Brain microvascular endothelial cell (primary cell): ENCODE measurements at regions not wholly inside any gene's neighbourhood (a gene's known extent, or its start where the extent isn't known, plus 50 kb on each side); places are given as distances from the start of the nearest gene placed in this dataset.

Experiments
- DNase-seq: peaks from one replicate; pipeline ENCODE4 v3.0.0-alpha.2; 2020
- H3K27ac ChIP-seq: fragments of 250-450 bp; sonication (Bioruptor Pico); 2 replicates; pipeline ENCODE4 v1.5.1; 2020; ENCODE audit warnings: mild to moderate bottlenecking, moderate library complexity
- H3K27me3 ChIP-seq: fragments of 250-450 bp; sonication (Bioruptor Pico); replicated peaks from 2 replicates; pipeline ENCODE4 v1.5.1; 2020; ENCODE audit warnings: mild to moderate bottlenecking
- H3K36me3 ChIP-seq: fragments of 250-450 bp; sonication (Bioruptor Pico); replicated peaks from 2 replicates; pipeline ENCODE4 v1.5.1; 2020; ENCODE audit warnings: mild to moderate bottlenecking
- H3K4me3 ChIP-seq: 2 replicates; pipeline ENCODE4 v1.5.1; 2011; ENCODE audit warnings: low read depth, mild to moderate bottlenecking, control low read depth, low read length, moderate library complexity
- CTCF ChIP-seq: IDR thresholded peaks from 2 replicates; pipeline ENCODE4 v1.5.1; 2011; ENCODE audit warnings: low read depth, mild to moderate bottlenecking, moderate library complexity, low read length, control low read depth, inconsistent platforms; ENCODE audit errors: missing control alignments
- in situ Hi-C: cut with HindIII; loops from 2 replicates; pipeline ENCODE4 v1.10.0; 2017; ENCODE audit warnings: low sequenced_read_pairs, low pct_ligation_motif_present

GRCh38 chr10:59002011-59002410 is 174.4 kb upstream of the PHYHIPL start:
- Histone ChIP-seq H3K36me3 (no peaks in the 10 kb centered on the region), H3K27ac (no peak overlapping the region), H3K27me3 (no peaks in the 10 kb centered on the region), H3K4me3 (no peak overlapping the region)
- in situ Hi-C loops, result no loop called here
- no peak for DNase-seq
- TF ChIP-seq CTCF, result no peak

DNA sequence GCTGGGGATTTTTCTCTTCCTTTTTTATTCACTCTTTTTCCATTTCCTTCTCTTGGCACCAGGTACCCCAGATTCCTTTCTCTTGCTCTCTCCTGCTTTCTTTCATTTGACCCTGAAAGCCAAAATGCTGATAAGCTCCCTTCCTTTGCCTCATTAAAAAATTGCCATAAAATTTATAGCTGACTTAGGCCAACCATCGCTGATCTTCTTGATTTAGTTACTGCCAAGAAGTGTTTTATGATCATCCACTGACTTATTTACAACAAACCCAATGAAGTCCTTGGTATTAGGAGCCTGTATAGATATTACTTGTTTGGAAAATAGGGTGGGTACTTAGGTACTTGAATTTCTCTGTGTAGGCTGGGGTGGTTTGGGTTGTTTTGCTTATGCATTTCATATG is 173.2 kb upstream of the PHYHIPL start:
- Histone ChIP-seq H3K4me3 (no peak overlapping the region), H3K27me3 (no peaks in the 10 kb centered on the region), H3K36me3 (no peaks in the 10 kb centered on the region), H3K27ac (no peak overlapping the region)
- TF ChIP-seq CTCF, result no peak
- in situ Hi-C loops, result no loop called here
- DNase-seq, result no peak

GRCh38 chr10:59004392-59004791 is 172.1 kb upstream of the PHYHIPL start:
- H3K4me3 ChIP-seq, result no peak overlapping the region
- no peaks in the 10 kb centered on the region for H3K36me3 ChIP-seq
- in situ Hi-C loops, result no loop called here
- no peak for TF ChIP-seq CTCF
- no peak for DNase-seq
- no peaks in the 10 kb centered on the region for H3K27me3 ChIP-seq
- no peak overlapping the region for H3K27ac ChIP-seq

- in situ Hi-C loops, result no loop called here
- DNase-seq, result peak; percentile 71
- H3K27ac ChIP-seq, result no peak overlapping the region
- H3K27me3 ChIP-seq, result no peaks in the 10 kb centered on the region
- no peak overlapping the region for H3K4me3 ChIP-seq
- TF ChIP-seq CTCF, result no peak
- H3K36me3 ChIP-seq, result no peaks in the 10 kb centered on the region
Measured at GRCh38 chr10:59006511-59007306, 169.7 kb upstream of the PHYHIPL start.

DNA sequence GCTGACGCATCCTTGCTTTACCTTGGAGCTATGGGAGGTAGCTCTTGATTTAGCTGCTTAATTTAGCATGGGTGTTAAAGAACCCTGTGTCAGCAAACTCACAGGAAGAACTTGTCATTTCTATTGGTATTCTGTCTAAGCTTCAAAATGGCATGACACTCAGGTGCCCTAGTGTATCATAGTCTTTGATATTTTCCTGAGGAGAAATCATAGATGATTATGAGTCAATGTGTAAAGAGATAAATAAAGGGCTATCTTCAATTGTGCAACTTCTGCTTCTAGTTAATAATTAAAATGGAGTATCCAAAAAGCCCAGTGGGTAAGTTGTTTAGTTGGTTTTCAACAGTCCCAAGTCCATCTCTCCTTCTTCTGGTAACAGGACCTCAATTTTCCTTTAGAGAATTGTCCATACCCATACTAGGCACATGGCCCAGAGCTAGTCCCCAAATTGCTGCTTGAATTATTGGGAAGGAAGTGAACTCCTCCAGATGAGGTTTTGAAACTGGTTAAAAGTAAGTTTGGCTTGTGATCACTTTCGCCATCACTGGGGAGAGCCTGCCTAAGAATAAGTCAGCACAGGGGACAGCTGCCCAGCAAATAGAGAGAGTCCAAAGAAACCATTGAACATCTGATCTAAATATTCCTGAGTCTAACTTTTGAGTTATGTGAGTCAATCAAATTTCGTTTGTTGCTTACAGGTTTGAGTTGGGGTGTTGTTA is 169.0 kb upstream of the PHYHIPL start:
- no peak for DNase-seq
- Histone ChIP-seq H3K27me3 (no peaks in the 10 kb centered on the region), H3K4me3 (no peak overlapping the region), H3K27ac (no peak overlapping the region), H3K36me3 (no peaks in the 10 kb centered on the region)
- no peak for TF ChIP-seq CTCF
- in situ Hi-C loops, result no loop called here

GRCh38 chr10:59008452-59008851 is 168.0 kb upstream of the PHYHIPL start:
- H3K27ac ChIP-seq, result no peak overlapping the region
- H3K36me3 ChIP-seq, result no peaks in the 10 kb centered on the region
- TF ChIP-seq CTCF, result no peak
- no peaks in the 10 kb centered on the region for H3K27me3 ChIP-seq
- DNase-seq, result no peak
- in situ Hi-C loops, result no loop called here
- no peak overlapping the region for H3K4me3 ChIP-seq
